ENCODE measurements at regions not wholly inside any gene's neighbourhood (a gene's known extent, or its start where the extent isn't known, plus 50 kb on each side); places are given as distances from the start of the nearest gene placed in this dataset.

GRCh38 chr6:122861594-122861993, 72.5 kb downstream of the SMPDL3A start:
- TF ChIP-seq CTCF (IDR thresholded peaks at IDR 0.05) = no peak
- TF ChIP-seq POLR2AphosphoS5 (IDR thresholded peaks at IDR 0.05) = no peak
- TF ChIP-seq POLR2A (IDR thresholded peaks at IDR 0.05) = no peak

Measured in breast epithelium (tissue), 3 donors.